ENCODE measurements at regions not wholly inside any gene's neighbourhood (a gene's known extent, or its start where the extent isn't known, plus 50 kb on each side); places are given as distances from the start of the nearest gene placed in this dataset.

- H3K4me3 ChIP-seq, result no peak overlapping the region
- no peaks in the 10 kb centered on the region for H3K4me1 ChIP-seq
- no peaks in the 10 kb centered on the region for H3K9me3 ChIP-seq
- H3K27ac ChIP-seq, result no peak overlapping the region
- no peaks in the 10 kb centered on the region for H3K27me3 ChIP-seq
- DNase-seq (ENCODE audit: low spot score), result no peak
- no peak for TF ChIP-seq CTCF (IDR thresholded peaks at IDR 0.05)
- no peaks in the 10 kb centered on the region for H3K36me3 ChIP-seq
Observed at GRCh38 chr3:178263236-178263916, 272.9 kb upstream of the KCNMB2 start.

- H3K4me3 ChIP-seq, result no peak overlapping the region
- no peaks in the 10 kb centered on the region for H3K27me3 ChIP-seq
- TF ChIP-seq CTCF (IDR thresholded peaks at IDR 0.05), result no peak
- H3K36me3 ChIP-seq, result no peaks in the 10 kb centered on the region
- H3K27ac ChIP-seq, result no peak overlapping the region
- H3K9me3 ChIP-seq, result no peaks in the 10 kb centered on the region
- DNase-seq (ENCODE audit: low spot score), result no peak
- no peaks in the 10 kb centered on the region for H3K4me1 ChIP-seq
Observed at GRCh38 chr3:178267158-178267844, 268.9 kb upstream of the KCNMB2 start.

DNA sequence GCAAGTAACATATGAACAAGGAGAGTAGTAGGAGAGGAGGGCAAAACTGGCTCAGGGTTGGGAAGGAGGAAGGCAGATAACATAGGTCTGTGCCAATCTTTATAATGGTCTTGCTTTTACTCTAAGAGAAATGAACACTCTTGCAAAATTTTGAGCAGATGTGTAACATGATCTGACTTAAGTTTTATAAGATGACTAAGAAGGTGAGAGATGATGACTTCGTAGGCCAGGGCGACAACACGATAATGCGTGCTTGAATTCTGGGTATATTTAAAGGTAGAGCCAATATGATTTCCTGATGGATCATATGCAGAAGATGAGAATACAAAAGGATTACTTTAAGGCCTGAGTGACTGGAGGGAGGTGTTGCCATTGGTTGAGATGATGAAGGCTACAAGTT, 265.4 kb upstream of the KCNMB2 start:
- DNase-seq (ENCODE audit: low spot score), result no peak
- no peaks in the 10 kb centered on the region for H3K36me3 ChIP-seq
- no peaks in the 10 kb centered on the region for H3K27me3 ChIP-seq
- H3K9me3 ChIP-seq, result no peaks in the 10 kb centered on the region
- no peak overlapping the region for H3K27ac ChIP-seq
- no peak overlapping the region for H3K4me3 ChIP-seq
- H3K4me1 ChIP-seq, result no peaks in the 10 kb centered on the region
- TF ChIP-seq CTCF (IDR thresholded peaks at IDR 0.05), result no peak

DNA sequence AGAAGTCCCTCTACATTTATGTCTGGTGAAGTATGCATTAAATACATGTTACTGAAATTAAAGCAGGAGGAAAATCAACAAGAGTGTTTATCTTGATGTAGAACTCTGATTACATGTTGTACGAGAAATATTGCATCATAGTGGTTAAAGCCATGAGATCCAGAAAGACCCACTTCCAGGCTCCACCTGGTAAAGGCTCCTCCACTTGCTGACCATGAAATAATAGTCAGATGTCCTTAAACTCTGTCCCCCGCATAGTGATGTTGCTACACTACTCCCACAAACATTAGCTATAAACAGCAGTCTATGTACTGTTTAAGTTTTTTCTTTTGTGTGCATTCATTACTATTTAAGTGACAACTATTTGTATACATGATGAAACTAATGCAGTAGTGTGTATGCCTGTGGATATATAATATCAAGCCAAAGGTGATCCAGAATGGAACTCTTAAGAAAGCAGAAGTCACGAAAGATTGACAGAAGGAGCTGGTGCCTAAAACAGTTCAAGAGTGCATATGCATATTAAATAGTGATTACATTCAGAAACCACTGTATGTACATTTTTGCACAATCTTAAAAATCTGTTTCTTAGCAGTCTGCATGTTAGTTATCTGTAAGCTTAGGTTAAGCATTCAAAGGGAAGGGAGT, 264.4 kb upstream of the KCNMB2 start:
- Histone ChIP-seq H3K9me3 (no peaks in the 10 kb centered on the region), H3K36me3 (no peaks in the 10 kb centered on the region), H3K27ac (no peak overlapping the region), H3K4me1 (no peaks in the 10 kb centered on the region), H3K27me3 (no peaks in the 10 kb centered on the region), H3K4me3 (no peak overlapping the region)
- no peak for TF ChIP-seq CTCF (IDR thresholded peaks at IDR 0.05)
- DNase-seq (ENCODE audit: low spot score), result no peak

DNA sequence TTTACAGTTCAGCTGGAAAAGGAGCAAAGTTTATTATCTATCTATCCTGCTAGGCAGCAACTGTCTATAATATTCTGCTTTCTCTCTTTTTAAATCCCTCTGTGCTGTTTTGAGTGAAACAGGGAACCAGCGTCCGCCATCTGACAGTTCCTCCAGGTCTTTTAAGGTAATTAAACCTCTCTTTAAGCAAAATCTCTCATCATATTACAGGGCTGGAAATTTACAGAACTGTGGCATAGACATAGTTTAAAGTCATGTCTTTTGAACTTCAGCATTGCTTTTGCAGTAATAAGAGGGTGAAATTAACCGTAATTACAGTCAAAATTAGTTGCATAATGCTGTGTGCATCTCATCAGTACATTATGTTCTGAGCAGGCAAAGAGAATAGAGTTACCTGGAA, 263.4 kb upstream of the KCNMB2 start:
- peaks cover 0 to 4% of the 10 kb centered on the region in 2 donors for H3K4me1 ChIP-seq
- no peaks in the 10 kb centered on the region for H3K27me3 ChIP-seq
- H3K27ac ChIP-seq, result no peak overlapping the region
- no peak overlapping the region for H3K4me3 ChIP-seq
- no peaks in the 10 kb centered on the region for H3K36me3 ChIP-seq
- DNase-seq (ENCODE audit: low spot score), result no peak
- H3K9me3 ChIP-seq, result no peaks in the 10 kb centered on the region
- TF ChIP-seq CTCF (IDR thresholded peaks at IDR 0.05), result no peak
